Gastroesophageal sphincter (tissue), 3 donors: ENCODE measurements at regions not wholly inside any gene's neighbourhood (a gene's known extent, or its start where the extent isn't known, plus 50 kb on each side); places are given as distances from the start of the nearest gene placed in this dataset.

ENCODE experiments used
- CTCF ChIP-seq, 4 experiments: fragments of 200-600 bp in 2 of 4; fragments of 450-650 bp in 2 of 4; sonication (generic) in 1 of 4; IDR thresholded peaks; one replicate each; pipeline ENCODE4 v1.5.1; 2017 to 2019; ENCODE audit warnings: antibody characterized with exemption in 4 of 4, mild to moderate bottlenecking in 2 of 4, moderate library complexity in 2 of 4
- POLR2A ChIP-seq, 2 donors: fragments of 450-650 bp; IDR thresholded peaks; one replicate each; pipeline ENCODE4 v1.6.1; 2017; ENCODE audit warnings: antibody characterized with exemption in 2 of 2, mild to moderate bottlenecking in 2 of 2, moderate library complexity in 1 of 2
- POLR2AphosphoS5 ChIP-seq: sonication (generic); formaldehyde crosslinking; IDR thresholded peaks from one replicate; pipeline ENCODE4 v1.6.1; 2017; ENCODE audit warnings: antibody characterized with exemption

GRCh38 chr11:38330578-38330977 lies 1732.5 kb upstream of the RAG2 start:
- TF ChIP-seq CTCF (IDR thresholded peaks at IDR 0.05) (no peak), POLR2A (IDR thresholded peaks at IDR 0.05) (no peak), POLR2AphosphoS5 (no peak)
